ENCODE measurements at regions not wholly inside any gene's neighbourhood (a gene's known extent, or its start where the extent isn't known, plus 50 kb on each side); places are given as distances from the start of the nearest gene placed in this dataset.

DNA sequence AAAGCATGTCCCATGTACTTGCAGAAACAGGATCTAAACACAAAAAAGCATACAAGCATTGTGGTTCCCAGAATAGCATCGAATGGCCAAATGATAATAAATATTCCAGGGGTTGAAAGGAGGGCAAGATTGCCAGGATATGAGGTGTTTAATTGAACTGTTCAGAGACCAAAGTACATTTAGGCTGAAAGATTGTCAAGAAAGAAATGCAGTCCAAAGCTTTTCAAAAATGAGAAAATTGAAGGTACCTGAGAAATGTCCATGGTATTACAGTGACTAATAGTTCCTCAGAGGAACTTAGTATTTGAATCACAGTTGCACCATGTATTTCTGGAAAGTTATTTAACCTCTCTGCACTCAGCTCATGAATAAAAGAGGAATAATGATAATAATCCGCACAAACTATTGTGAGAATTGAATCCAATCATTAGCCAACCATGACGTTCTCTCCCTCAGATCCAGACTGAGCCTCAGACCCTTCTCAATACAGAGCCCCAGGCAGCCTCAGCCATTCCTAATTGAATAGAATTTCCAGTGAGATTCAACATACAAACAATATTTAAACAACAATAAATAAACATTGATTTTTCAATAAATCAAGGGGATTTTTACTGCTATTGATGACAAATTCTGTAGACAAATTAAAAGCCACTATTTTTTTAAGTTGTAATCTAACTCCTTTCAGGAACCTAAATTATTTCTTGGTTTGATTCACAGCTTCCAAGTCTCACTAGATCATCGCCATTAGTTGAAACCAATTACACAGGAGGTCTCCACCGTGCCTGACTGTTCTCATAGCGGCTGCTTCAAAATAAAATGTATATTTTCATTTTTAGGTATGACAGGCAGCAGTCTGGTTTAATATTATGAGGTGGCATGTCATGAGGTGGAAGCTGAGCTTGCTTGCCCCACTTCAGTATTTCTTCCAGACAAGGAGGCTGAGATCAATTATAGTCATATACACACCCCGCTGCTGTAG lies 144.3 kb upstream of the TENT5A start:
- TF ChIP-seq POLR2A (IDR thresholded peaks at IDR 0.05) = no peak
- TF ChIP-seq, protein P1, sequence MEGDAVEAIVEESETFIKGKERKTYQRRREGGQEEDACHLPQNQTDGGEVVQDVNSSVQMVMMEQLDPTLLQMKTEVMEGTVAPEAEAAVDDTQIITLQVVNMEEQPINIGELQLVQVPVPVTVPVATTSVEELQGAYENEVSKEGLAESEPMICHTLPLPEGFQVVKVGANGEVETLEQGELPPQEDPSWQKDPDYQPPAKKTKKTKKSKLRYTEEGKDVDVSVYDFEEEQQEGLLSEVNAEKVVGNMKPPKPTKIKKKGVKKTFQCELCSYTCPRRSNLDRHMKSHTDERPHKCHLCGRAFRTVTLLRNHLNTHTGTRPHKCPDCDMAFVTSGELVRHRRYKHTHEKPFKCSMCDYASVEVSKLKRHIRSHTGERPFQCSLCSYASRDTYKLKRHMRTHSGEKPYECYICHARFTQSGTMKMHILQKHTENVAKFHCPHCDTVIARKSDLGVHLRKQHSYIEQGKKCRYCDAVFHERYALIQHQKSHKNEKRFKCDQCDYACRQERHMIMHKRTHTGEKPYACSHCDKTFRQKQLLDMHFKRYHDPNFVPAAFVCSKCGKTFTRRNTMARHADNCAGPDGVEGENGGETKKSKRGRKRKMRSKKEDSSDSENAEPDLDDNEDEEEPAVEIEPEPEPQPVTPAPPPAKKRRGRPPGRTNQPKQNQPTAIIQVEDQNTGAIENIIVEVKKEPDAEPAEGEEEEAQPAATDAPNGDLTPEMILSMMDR (IDR thresholded peaks at IDR 0.05) = no peak
- no peak for TF ChIP-seq EP300 (IDR thresholded peaks at IDR 0.05)
- no peak for TF ChIP-seq POLR2AphosphoS5 (IDR thresholded peaks at IDR 0.05)
